Endodermal cell (in vitro differentiated cells): ENCODE measurements at regions not wholly inside any gene's neighbourhood (a gene's known extent, or its start where the extent isn't known, plus 50 kb on each side); places are given as distances from the start of the nearest gene placed in this dataset.

Experiments
- DNase-seq: peaks from one replicate; pipeline ENCODE4 v3.0.0-alpha.2; 2017
- H3K27ac ChIP-seq: 2 replicates; pipeline ENCODE4 v1.5.1; 2013; ENCODE audit warnings: mild to moderate bottlenecking, low read depth, low read length, moderate library complexity
- H3K27me3 ChIP-seq: 2 replicates; pipeline ENCODE4 v1.6.1; 2013; ENCODE audit warnings: mild to moderate bottlenecking, low read length, moderate library complexity; ENCODE audit not compliant: insufficient read depth, control insufficient read depth, poor library complexity, severe bottlenecking
- H3K36me3 ChIP-seq: 2 replicates; pipeline ENCODE4 v1.7.0; 2013; ENCODE audit warnings: mild to moderate bottlenecking, low read length, moderate library complexity; ENCODE audit not compliant: control insufficient read depth, insufficient read depth
- H3K4me1 ChIP-seq: one replicate; pipeline ENCODE4 v1.7.0; 2013; ENCODE audit warnings: low read length; ENCODE audit not compliant: control insufficient read depth, insufficient read depth
- H3K4me3 ChIP-seq: 2 replicates; pipeline ENCODE4 v1.5.1; 2013; ENCODE audit warnings: mild to moderate bottlenecking, low read length, moderate library complexity
- H3K9ac ChIP-seq: 2 replicates; pipeline ENCODE4 v1.6.1; 2013; ENCODE audit warnings: mild to moderate bottlenecking, low read length, moderate library complexity; ENCODE audit not compliant: poor library complexity, severe bottlenecking; ENCODE audit errors: extremely low read depth
- H3K9me3 ChIP-seq: 2 replicates; pipeline ENCODE4 v1.6.1; 2013; ENCODE audit warnings: mild to moderate bottlenecking, low read length, moderate library complexity; ENCODE audit not compliant: control insufficient read depth
- H3K27ac Mint-ChIP-seq: 2 replicates; pipeline ENCODE4 v1.8.0; 2020; ENCODE audit warnings: mixed read lengths
- H3K27me3 Mint-ChIP-seq: 2 replicates; pipeline ENCODE4 v1.8.0; 2021; ENCODE audit warnings: mild to moderate bottlenecking, mixed read lengths; ENCODE audit not compliant: insufficient read depth
- H3K36me3 Mint-ChIP-seq: 2 replicates; pipeline ENCODE4 v1.8.0; 2020; ENCODE audit warnings: low read depth, mixed read lengths
- H3K4me1 Mint-ChIP-seq: 2 replicates; pipeline ENCODE4 v1.8.0; 2020; ENCODE audit warnings: mixed read lengths
- H3K4me3 Mint-ChIP-seq: 2 replicates; pipeline ENCODE4 v1.8.0; 2020; ENCODE audit warnings: mild to moderate bottlenecking, moderate library complexity, mixed read lengths
- H3K9me3 Mint-ChIP-seq: 2 replicates; pipeline ENCODE4 v1.8.0; 2020; ENCODE audit warnings: mild to moderate bottlenecking, mixed read lengths
- CTCF ChIP-seq: fragments of 200-600 bp; sonication (generic); conservative IDR thresholded peaks from 2 replicates; pipeline ENCODE4 v1.5.0; 2021; ENCODE audit warnings: antibody characterized with exemption, mild to moderate bottlenecking
- WGBS, 2 experiments: methylation state at CpG; one replicate each; pipeline versions ENCODE4 v1.1.5 to v1.1.7; 2013; ENCODE audit warnings: missing lambda C conversion rate in 2 of 2, mixed read lengths in 1 of 2; ENCODE audit not compliant: insufficient coverage in 1 of 2, insufficient read length in 1 of 2; 5-methylcytosine and 5-hydroxymethylcytosine counted together

GRCh38 chr14:101331141-101331525 lies 230.2 kb upstream of the DIO3 start:
- Histone ChIP-seq H3K4me3 (no peak overlapping the region), H3K4me1 (peaks cover 8% of the 10 kb centered on the region), H3K9ac (no peak overlapping the region), H3K27me3 (no peaks in the 10 kb centered on the region), H3K36me3 (no peaks in the 10 kb centered on the region), H3K9me3 (no peaks in the 10 kb centered on the region), H3K27ac (no peak overlapping the region)
- Mint-ChIP-seq H3K4me3 (no peak overlapping the region), H3K4me1 (peaks cover 26% of the 10 kb centered on the region), H3K9me3 (no peaks in the 10 kb centered on the region), H3K27me3 (no peaks in the 10 kb centered on the region), H3K27ac (no peak overlapping the region), H3K36me3 (no peaks in the 10 kb centered on the region)
- 92 to 98% methylated on average over 6 to 10 of the region's 10 CpGs for WGBS, 2 experiments
- no peak for DNase-seq
- TF ChIP-seq CTCF, result no peak

GRCh38 chr14:101331661-101332169 lies 229.6 kb upstream of the DIO3 start:
- Histone ChIP-seq H3K4me3 (no peak overlapping the region), H3K27ac (no peak overlapping the region), H3K4me1 (peaks cover 8% of the 10 kb centered on the region), H3K36me3 (no peaks in the 10 kb centered on the region), H3K9me3 (no peaks in the 10 kb centered on the region), H3K27me3 (no peaks in the 10 kb centered on the region), H3K9ac (no peak overlapping the region)
- H3K4me3 Mint-ChIP-seq, result no peak overlapping the region
- no peaks in the 10 kb centered on the region for H3K36me3 Mint-ChIP-seq
- TF ChIP-seq CTCF, result no peak
- H3K4me1 Mint-ChIP-seq, result peaks cover 32% of the 10 kb centered on the region
- no peaks in the 10 kb centered on the region for H3K9me3 Mint-ChIP-seq
- H3K27ac Mint-ChIP-seq, result no peak overlapping the region
- H3K27me3 Mint-ChIP-seq, result no peaks in the 10 kb centered on the region
- no peak for DNase-seq
- WGBS, 2 experiments, result 95 to 96% methylated on average over 4 to 6 of the region's 6 CpGs

GRCh38 chr14:101332281-101332680 lies 229.0 kb upstream of the DIO3 start:
- no peaks in the 10 kb centered on the region for H3K9me3 Mint-ChIP-seq
- no peak overlapping the region for H3K9ac ChIP-seq
- TF ChIP-seq CTCF, result no peak
- no peaks in the 10 kb centered on the region for H3K27me3 ChIP-seq
- WGBS, 2 experiments, result 92 to 95% methylated on average over 5 to 8 of the region's 8 CpGs
- H3K27ac Mint-ChIP-seq, result no peak overlapping the region
- no peak overlapping the region for H3K4me3 ChIP-seq
- no peaks in the 10 kb centered on the region for H3K36me3 ChIP-seq
- H3K27ac ChIP-seq, result no peak overlapping the region
- peaks cover 36% of the 10 kb centered on the region for H3K4me1 Mint-ChIP-seq
- peaks cover 8% of the 10 kb centered on the region for H3K4me1 ChIP-seq
- DNase-seq, result no peak
- H3K9me3 ChIP-seq, result no peaks in the 10 kb centered on the region
- no peaks in the 10 kb centered on the region for H3K36me3 Mint-ChIP-seq
- H3K4me3 Mint-ChIP-seq, result no peak overlapping the region
- peaks cover 3% of the 10 kb centered on the region for H3K27me3 Mint-ChIP-seq
